ENCODE measurements at regions not wholly inside any gene's neighbourhood (a gene's known extent, or its start where the extent isn't known, plus 50 kb on each side); places are given as distances from the start of the nearest gene placed in this dataset.

DNA sequence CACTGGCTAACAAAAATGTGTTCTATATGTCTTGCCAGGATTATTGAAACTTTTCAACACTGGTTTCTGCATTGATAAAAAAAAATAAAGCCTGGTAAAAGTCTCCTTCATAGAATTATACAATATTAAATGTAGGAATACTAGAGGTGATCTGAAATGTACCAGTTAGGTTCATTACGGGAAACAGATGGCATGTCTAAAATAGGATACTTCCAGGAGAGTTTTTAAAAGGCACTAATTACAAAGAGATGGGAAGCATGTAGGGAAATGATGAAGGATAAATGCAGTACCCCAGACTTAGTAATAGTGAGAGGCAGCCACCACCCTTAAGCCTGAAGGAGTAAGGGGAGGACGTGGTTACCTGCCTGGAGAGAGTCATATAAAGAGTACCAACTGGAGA lies 107.0 kb upstream of the NPSR1 start:
- Histone ChIP-seq H3K27me3 (no peaks in the 10 kb centered on the region), H3K4me1 (no peaks in the 10 kb centered on the region), H3K36me3 (no peaks in the 10 kb centered on the region), H3K4me3 (no peak overlapping the region), H3K9me3 (peaks cover 3 to 6% of the 10 kb centered on the region in 2 donors), H3K27ac (no peak overlapping the region)
- no peak for TF ChIP-seq POLR2A (IDR thresholded peaks at IDR 0.05)
- no peak for TF ChIP-seq CTCF (IDR thresholded peaks at IDR 0.05)
- TF ChIP-seq POLR2AphosphoS5 (IDR thresholded peaks at IDR 0.05): no peak
- no peak for TF ChIP-seq EP300 (IDR thresholded peaks at IDR 0.05; ENCODE audit: low read depth)
- DNase-seq: no peak
- in situ Hi-C loops (cut with MboI; ENCODE audit: low pct_ligation_motif_present in 1 of 4, low pct_unique_long_range_greater_than_20kb in 1 of 4, low sequenced_read_pairs in 3 of 4): no loop called here
- intact Hi-C loops (cut with DNase I; ENCODE audit: low total_unique reads): no loop called here
- WGBS, 2 donors (ENCODE audit: low coverage in 1 of 2): 56 to 62% methylated on average over 2 of the region's 2 CpGs

DNA sequence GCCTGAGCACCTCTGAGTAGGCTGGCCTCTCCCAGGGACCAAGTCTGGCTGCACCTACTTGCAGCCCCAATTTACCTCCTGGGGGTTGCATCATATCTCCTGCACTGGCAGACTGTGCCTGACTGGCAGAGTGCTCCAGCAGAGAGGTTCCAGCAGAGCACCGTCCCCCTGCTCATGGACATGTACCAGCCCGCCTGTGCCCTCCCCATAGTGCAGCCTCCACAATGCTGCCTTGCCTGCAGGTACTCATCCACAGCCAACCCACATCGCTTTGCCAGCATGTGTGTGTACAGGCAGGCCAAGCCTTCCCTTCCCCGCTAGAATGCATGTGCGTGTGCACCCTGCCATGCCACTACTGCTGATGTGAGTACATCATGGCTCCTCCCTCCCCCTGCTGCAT lies 105.5 kb upstream of the NPSR1 start:
- intact Hi-C loops (cut with DNase I; ENCODE audit: low total_unique reads): no loop called here
- H3K27me3 ChIP-seq: no peaks in the 10 kb centered on the region
- H3K4me3 ChIP-seq: no peak overlapping the region
- WGBS, 2 donors (ENCODE audit: low coverage in 1 of 2): 100% methylated on average over 5 of the region's 5 CpGs; no CpG with 5 or more reads in 1 of the 2 donors
- no peaks in the 10 kb centered on the region for H3K36me3 ChIP-seq
- in situ Hi-C loops (cut with MboI; ENCODE audit: low pct_ligation_motif_present in 1 of 4, low pct_unique_long_range_greater_than_20kb in 1 of 4, low sequenced_read_pairs in 3 of 4): no loop called here
- TF ChIP-seq EP300 (IDR thresholded peaks at IDR 0.05; ENCODE audit: low read depth) (no peak), POLR2A (IDR thresholded peaks at IDR 0.05) (no peak)
- DNase-seq: no peak
- H3K4me1 ChIP-seq: no peaks in the 10 kb centered on the region
- H3K9me3 ChIP-seq: peaks cover 3 to 6% of the 10 kb centered on the region in 2 donors
- H3K27ac ChIP-seq: no peak overlapping the region

DNA sequence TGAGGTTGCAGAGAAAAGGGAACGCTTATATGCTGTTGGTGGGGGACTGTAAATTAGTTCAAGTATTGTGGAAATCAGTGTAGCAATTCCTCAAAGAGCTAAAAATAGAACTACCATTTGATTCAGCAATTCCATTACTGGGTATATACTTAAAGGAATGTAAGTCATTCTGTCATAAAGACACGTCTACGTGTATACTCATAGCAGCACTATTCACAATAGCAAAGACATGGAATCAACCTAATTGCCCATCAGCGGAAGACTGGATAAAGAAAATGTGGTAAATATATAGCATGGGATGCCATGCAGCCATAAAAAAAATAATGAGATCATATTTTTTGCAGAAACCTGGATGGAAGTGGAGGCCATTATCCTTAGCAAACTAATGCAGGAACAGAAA lies 100.0 kb upstream of the NPSR1 start:
- intact Hi-C loops (cut with DNase I; ENCODE audit: low total_unique reads): no loop called here
- H3K4me1 ChIP-seq: no peaks in the 10 kb centered on the region
- no peak overlapping the region for H3K27ac ChIP-seq
- 88 to 91% methylated on average over 4 of the region's 4 CpGs for WGBS, 2 donors (ENCODE audit: low coverage in 1 of 2)
- H3K27me3 ChIP-seq: no peaks in the 10 kb centered on the region
- no peaks in the 10 kb centered on the region for H3K36me3 ChIP-seq
- in situ Hi-C loops (cut with MboI; ENCODE audit: low pct_ligation_motif_present in 1 of 4, low pct_unique_long_range_greater_than_20kb in 1 of 4, low sequenced_read_pairs in 3 of 4): no loop called here
- TF ChIP-seq CTCF (IDR thresholded peaks at IDR 0.05) (no peak), EP300 (IDR thresholded peaks at IDR 0.05; ENCODE audit: low read depth) (no peak), POLR2AphosphoS5 (IDR thresholded peaks at IDR 0.05) (no peak), POLR2A (IDR thresholded peaks at IDR 0.05) (no peak)
- peaks cover 3 to 4% of the 10 kb centered on the region in 2 donors for H3K9me3 ChIP-seq
- DNase-seq: no peak
- H3K4me3 ChIP-seq: no peak overlapping the region

DNA sequence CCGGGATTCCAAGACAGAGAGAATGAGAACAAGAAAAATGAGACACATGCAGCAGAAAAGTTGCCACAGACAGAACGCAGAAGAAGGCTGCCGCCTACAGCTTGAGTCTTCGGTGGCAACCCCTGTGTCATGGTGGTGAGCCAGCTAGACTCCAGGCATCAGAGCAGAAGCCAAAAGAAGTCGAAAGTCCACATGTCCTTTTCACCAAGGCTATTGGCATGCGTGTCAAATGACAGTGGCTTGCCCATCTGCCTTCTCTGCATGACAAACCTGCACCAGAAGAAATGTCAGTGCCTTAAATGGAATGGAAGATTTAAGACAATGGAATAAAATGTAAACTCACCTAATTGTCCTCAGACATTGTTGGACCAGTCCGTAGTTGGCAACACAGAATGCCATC lies 93.9 kb upstream of the NPSR1 start:
- no peaks in the 10 kb centered on the region for H3K27me3 ChIP-seq
- in situ Hi-C loops (cut with MboI; ENCODE audit: low pct_ligation_motif_present in 1 of 4, low pct_unique_long_range_greater_than_20kb in 1 of 4, low sequenced_read_pairs in 3 of 4): no loop called here
- no peak overlapping the region for H3K4me3 ChIP-seq
- H3K36me3 ChIP-seq: no peaks in the 10 kb centered on the region
- no peak for DNase-seq
- H3K4me1 ChIP-seq: no peaks in the 10 kb centered on the region
- TF ChIP-seq EP300 (IDR thresholded peaks at IDR 0.05; ENCODE audit: low read depth) (no peak), POLR2A (IDR thresholded peaks at IDR 0.05) (no peak), POLR2AphosphoS5 (IDR thresholded peaks at IDR 0.05) (no peak), CTCF (IDR thresholded peaks at IDR 0.05) (no peak)
- H3K9me3 ChIP-seq: peaks cover 0 to 3% of the 10 kb centered on the region in 2 donors
- intact Hi-C loops (cut with DNase I; ENCODE audit: low total_unique reads): no loop called here
- WGBS, 2 donors (ENCODE audit: low coverage in 1 of 2): 82 to 85% methylated on average over 7 of the region's 7 CpGs
- H3K27ac ChIP-seq: no peak overlapping the region

GRCh38 chr7:34567906-34568305 lies 90.1 kb upstream of the NPSR1 start:
- WGBS, 2 donors (ENCODE audit: low coverage in 1 of 2): 10 to 17% methylated on average over 1 of the region's 1 CpG
- H3K4me3 ChIP-seq: no peak overlapping the region
- in situ Hi-C loops (cut with MboI; ENCODE audit: low pct_ligation_motif_present in 1 of 4, low pct_unique_long_range_greater_than_20kb in 1 of 4, low sequenced_read_pairs in 3 of 4): no loop called here
- no peaks in the 10 kb centered on the region for H3K4me1 ChIP-seq
- DNase-seq: no peak
- H3K36me3 ChIP-seq: no peaks in the 10 kb centered on the region
- H3K27ac ChIP-seq: no peak overlapping the region
- no peak for TF ChIP-seq EP300 (IDR thresholded peaks at IDR 0.05; ENCODE audit: low read depth)
- no peak for TF ChIP-seq POLR2AphosphoS5 (IDR thresholded peaks at IDR 0.05)
- TF ChIP-seq POLR2A (IDR thresholded peaks at IDR 0.05): no peak
- TF ChIP-seq CTCF (IDR thresholded peaks at IDR 0.05): no peak
- no peaks in the 10 kb centered on the region for H3K9me3 ChIP-seq
- intact Hi-C loops (cut with DNase I; ENCODE audit: low total_unique reads): no loop called here
- H3K27me3 ChIP-seq: no peaks in the 10 kb centered on the region

All from transverse colon (tissue), 4 donors.